Mesendoderm (in vitro differentiated cells): ENCODE measurements at regions not wholly inside any gene's neighbourhood (a gene's known extent, or its start where the extent isn't known, plus 50 kb on each side); places are given as distances from the start of the nearest gene placed in this dataset.
A peak's percentile ranks its signal among the peaks of the same experiment; 100 is the strongest.
"Not testable (repeated sequence)": the region's sequence is repeated elsewhere in the genome, so short reads cannot be mapped to it uniquely, and the experiment has no call there.

Source experiments
- DNase-seq: peaks from one replicate; pipeline ENCODE4 v3.0.0; 2013
- H2AK5ac ChIP-seq: 2 replicates; pipeline ENCODE4 v1.6.1; 2013; ENCODE audit warnings: low read length, inconsistent platforms
- H2BK120ac ChIP-seq: 2 replicates; pipeline ENCODE4 v1.6.1; 2013; ENCODE audit warnings: low read depth, mild to moderate bottlenecking, low read length, moderate library complexity, mixed read lengths
- H2BK15ac ChIP-seq: replicated peaks from 2 replicates; pipeline ENCODE4 v1.6.1; 2013; ENCODE audit warnings: low read depth, mild to moderate bottlenecking, moderate library complexity
- H2BK5ac ChIP-seq: 2 replicates; pipeline ENCODE4 v1.6.1; 2013; ENCODE audit warnings: low read length, inconsistent platforms
- H3K18ac ChIP-seq: 2 replicates; pipeline ENCODE4 v1.6.1; 2013; ENCODE audit warnings: mild to moderate bottlenecking, low read length, mixed read lengths
- H3K23ac ChIP-seq: one replicate; pipeline ENCODE4 v1.6.1; 2013; ENCODE audit warnings: low read length
- H3K27ac ChIP-seq: 2 replicates; pipeline ENCODE4 v1.5.1; 2013; ENCODE audit warnings: low read depth, mild to moderate bottlenecking, inconsistent platforms, low read length, moderate library complexity
- H3K27me3 ChIP-seq: 2 replicates; pipeline ENCODE4 v1.6.1; 2013; ENCODE audit warnings: low read length, control low read depth, mild to moderate bottlenecking, inconsistent platforms; ENCODE audit not compliant: insufficient read depth, poor library complexity
- H3K36me3 ChIP-seq: 2 replicates; pipeline ENCODE4 v1.6.1; 2013; ENCODE audit warnings: low read length, inconsistent platforms; ENCODE audit not compliant: control insufficient read depth, insufficient read depth
- H3K4ac ChIP-seq: one replicate; pipeline ENCODE4 v1.6.1; 2013; ENCODE audit warnings: low read depth, mild to moderate bottlenecking, low read length, moderate library complexity
- H3K4me1 ChIP-seq: 2 replicates; pipeline ENCODE4 v1.6.1; 2013; ENCODE audit warnings: low read depth, low read length, inconsistent platforms; ENCODE audit not compliant: control insufficient read depth
- H3K4me2 ChIP-seq: 2 replicates; pipeline ENCODE4 v1.6.1; 2013; ENCODE audit warnings: low read length
- H3K4me3 ChIP-seq: 2 replicates; pipeline ENCODE4 v1.5.1; 2013; ENCODE audit warnings: mild to moderate bottlenecking, low read length
- H3K56ac ChIP-seq: one replicate; pipeline ENCODE4 v1.6.1; 2013; ENCODE audit warnings: low read length
- H3K79me1 ChIP-seq: 2 replicates; pipeline ENCODE4 v1.6.1; 2013; ENCODE audit warnings: low read length, inconsistent platforms
- H3K79me2 ChIP-seq: 2 replicates; pipeline ENCODE4 v1.6.1; 2013; ENCODE audit warnings: mild to moderate bottlenecking, low read length; ENCODE audit not compliant: control insufficient read depth, insufficient read depth
- H3K9ac ChIP-seq: 2 replicates; pipeline ENCODE4 v1.6.1; 2013; ENCODE audit warnings: low read length, inconsistent platforms
- H4K5ac ChIP-seq: one replicate; pipeline ENCODE4 v1.6.1; 2013; ENCODE audit warnings: low read length
- H4K8ac ChIP-seq: one replicate; pipeline ENCODE4 v1.6.1; 2013; ENCODE audit warnings: low read depth, mild to moderate bottlenecking, control low read depth, low read length, moderate library complexity
- WGBS: extraction: QIAGEN DNeasy Blood & Tissue Kit; methylation state at CpG from one replicate; pipeline ENCODE4 v1.1.7; 2013; ENCODE audit warnings: low lambda C conversion rate, missing lambda C conversion rate; ENCODE audit not compliant: insufficient coverage; ENCODE audit errors: extremely low coverage; 5-methylcytosine and 5-hydroxymethylcytosine counted together

DNA sequence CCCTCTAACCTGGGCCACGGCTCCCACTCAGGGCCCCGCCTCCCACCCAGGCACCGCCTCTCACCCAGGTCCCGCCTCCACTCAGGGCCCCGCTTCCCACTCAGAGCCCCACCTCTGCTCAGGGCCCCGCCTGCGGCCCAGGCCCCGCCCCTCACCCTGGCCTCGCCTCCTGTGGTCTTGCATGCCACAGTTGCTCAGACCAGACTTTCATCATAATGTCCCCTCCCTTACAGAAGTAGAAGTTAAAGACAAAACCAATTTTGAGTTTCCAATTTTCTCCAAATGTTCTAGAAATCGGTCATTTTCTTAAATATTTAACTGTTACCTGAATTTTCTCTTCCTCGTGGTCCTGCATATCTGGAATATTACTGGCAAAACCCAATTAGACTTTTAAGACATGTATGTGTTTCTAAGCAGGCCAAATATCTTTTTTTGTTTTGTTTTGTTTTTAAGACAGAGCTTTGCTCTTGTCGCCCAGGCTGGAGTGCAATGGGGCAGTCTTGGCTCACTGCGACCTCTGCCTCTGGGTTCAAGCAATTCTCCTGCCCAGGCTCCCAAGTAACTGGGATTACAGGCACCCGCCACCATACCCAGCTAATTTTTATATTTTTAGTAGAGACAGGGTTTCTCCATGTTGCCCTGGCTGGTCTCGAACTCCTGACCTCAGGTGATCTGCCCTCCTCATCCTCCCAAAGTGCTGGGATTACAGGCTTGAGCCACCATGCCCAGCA, 102.8 kb downstream of the FAM53A start:
- H3K79me2 ChIP-seq, H3K4me1 ChIP-seq, H2BK5ac ChIP-seq, H3K18ac ChIP-seq, H2AK5ac ChIP-seq, H3K79me1 ChIP-seq, H3K23ac ChIP-seq, H4K8ac ChIP-seq, H2BK15ac ChIP-seq, H3K56ac ChIP-seq, H3K27me3 ChIP-seq, H3K4me2 ChIP-seq, H3K9ac ChIP-seq, H3K36me3 ChIP-seq, H2BK120ac ChIP-seq, H3K4ac ChIP-seq, H3K4me3 ChIP-seq, H3K27ac ChIP-seq, H4K5ac ChIP-seq: not testable (repeated sequence)
- DNase-seq, result peak; percentile 94
- WGBS, result no CpG with 5 or more reads among the region's 15 CpGs

DNA sequence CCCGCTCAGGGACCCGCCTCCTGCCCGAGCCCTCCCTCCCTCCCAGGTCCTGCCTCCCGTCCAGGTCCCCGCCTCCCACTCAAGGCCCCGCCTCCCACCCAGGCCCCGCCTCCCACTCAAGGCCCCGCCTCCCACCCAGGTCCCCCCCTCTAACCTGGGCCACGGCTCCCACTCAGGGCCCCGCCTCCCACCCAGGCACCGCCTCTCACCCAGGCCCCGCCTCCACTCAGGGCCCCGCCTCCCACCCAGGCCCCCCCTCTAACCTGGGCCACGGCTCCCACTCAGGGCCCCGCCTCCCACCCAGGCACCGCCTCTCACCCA, 103.5 kb downstream of the FAM53A start:
- not testable (repeated sequence) for H3K79me2 ChIP-seq, DNase-seq, H2BK120ac ChIP-seq, H3K18ac ChIP-seq, H2AK5ac ChIP-seq, H3K4me2 ChIP-seq, H3K4me1 ChIP-seq, H3K9ac ChIP-seq, H3K79me1 ChIP-seq, H3K27me3 ChIP-seq, H3K36me3 ChIP-seq, H2BK5ac ChIP-seq, H4K5ac ChIP-seq, H3K4me3 ChIP-seq, H3K27ac ChIP-seq, H3K4ac ChIP-seq, H2BK15ac ChIP-seq, H3K23ac ChIP-seq, H3K56ac ChIP-seq, H4K8ac ChIP-seq
- WGBS, result no CpG with 5 or more reads among the region's 16 CpGs

DNA sequence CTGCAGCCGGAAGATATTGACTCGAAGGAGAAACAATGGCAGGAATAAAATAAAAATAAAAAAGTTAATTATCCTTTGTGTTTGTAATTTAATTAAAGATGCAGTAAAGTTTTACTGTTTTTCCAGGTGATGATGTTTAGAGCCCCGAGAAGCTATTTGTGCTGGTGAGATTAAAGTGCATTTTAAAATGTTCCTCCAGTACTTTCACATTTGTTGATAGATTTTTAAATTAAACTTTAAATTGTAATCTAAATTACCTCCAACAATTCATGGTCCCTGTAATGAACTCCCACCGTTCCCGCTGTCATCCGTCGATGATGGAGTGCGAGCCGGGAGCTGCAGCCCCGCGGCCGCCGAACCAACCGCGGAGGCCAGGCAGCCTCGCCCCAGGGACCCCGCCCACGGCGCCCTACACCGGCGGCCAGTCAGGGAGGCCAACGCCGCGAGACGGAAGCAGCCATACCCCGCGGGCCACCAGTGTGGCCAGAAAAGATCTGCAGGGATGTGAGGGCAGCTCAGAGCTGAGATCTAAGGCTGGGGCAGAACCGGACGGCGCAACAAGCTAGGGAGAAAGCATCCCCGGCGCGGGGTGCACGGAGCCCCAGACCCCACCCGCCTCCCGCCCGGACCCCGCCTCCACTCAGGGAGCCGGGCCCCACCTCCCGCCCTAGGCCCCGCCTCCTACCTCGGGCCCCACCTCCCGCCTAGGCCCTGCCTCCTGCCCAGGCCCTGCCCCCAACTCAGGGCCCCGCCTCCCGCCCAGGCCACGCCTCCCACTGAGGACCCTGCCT, 104.0 kb downstream of the FAM53A start:
- Histone ChIP-seq H2BK5ac (no peak overlapping the region), H3K79me2 (no peaks in the 10 kb centered on the region), H4K8ac (no peak overlapping the region), H3K9ac (peak overlapping the region; percentile 67), H2BK120ac (no peak overlapping the region), H3K56ac (peak overlapping the region; percentile 90), H3K4me3 (peak overlapping the region; percentile 43), H3K18ac (no peak overlapping the region), H3K27ac (no peak overlapping the region), H3K27me3 (no peaks in the 10 kb centered on the region), H3K79me1 (no peaks in the 10 kb centered on the region), H2BK15ac (no peak overlapping the region), H3K4ac (no peak overlapping the region), H3K23ac (no peak overlapping the region), H2AK5ac (no peak overlapping the region), H3K36me3 (no peaks in the 10 kb centered on the region), H4K5ac (no peak overlapping the region), H3K4me2 (peak overlapping the region; percentile 70), H3K4me1 (peaks cover 3% of the 10 kb centered on the region)
- DNase-seq, result peak; percentile 94
- WGBS, result no CpG with 5 or more reads among the region's 46 CpGs

DNA sequence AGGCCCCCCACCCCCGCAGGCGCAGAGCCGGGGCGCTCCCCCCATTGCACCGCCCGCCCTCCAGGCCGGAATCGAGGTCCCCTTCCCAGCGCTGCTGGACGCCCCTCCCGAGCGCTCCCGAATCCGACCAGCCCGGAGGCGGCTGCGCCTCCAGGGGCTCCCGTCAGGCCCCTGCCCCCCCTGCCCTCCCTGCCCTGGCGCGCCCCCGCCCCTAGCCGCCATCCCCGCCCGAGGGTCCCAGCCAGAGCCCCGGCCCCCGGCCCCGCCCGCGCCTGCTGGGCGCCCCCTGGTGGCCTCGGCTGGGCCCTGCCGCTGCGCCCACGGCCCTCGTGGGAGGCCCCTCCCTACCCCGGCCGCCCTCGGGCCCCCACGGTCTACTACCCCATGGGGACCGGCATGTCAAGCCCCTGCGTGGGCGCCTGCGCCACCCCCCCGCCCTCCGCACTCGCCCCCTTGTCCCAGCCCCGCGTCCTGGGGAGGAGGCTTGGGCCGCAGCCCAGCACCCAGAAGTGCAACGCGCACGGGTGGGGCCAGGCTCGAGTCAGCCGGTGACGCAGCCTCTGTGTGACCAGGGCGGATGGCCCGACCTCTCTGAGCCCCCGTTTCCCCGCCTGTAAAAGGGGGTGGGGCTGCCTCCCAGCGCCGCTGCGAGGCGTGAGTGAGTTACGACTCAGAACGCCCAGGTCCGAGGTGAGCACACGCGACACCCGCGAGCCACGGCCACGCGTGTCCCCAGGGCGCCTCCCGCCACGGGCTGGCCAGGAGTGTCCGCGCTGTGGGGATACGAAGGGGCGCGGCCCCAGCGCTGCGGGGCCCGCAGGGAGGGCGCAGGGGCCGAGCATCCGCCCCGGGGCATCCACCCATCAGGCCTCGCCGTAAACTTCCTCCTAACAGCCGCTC, 104.9 kb downstream of the FAM53A start:
- peak; percentile 68 for DNase-seq
- H3K36me3 ChIP-seq, result no peaks in the 10 kb centered on the region
- H2AK5ac ChIP-seq, result no peak overlapping the region
- H3K27me3 ChIP-seq, result no peaks in the 10 kb centered on the region
- peak overlapping the region; percentile 76 for H3K56ac ChIP-seq
- H4K5ac ChIP-seq, result no peak overlapping the region
- H2BK120ac ChIP-seq, result no peak overlapping the region
- H2BK5ac ChIP-seq, result no peak overlapping the region
- H3K18ac ChIP-seq, result peak overlapping the region; percentile 77
- H4K8ac ChIP-seq, result no peak overlapping the region
- peak overlapping the region; percentile 70 for H3K4me2 ChIP-seq
- H3K4ac ChIP-seq, result no peak overlapping the region
- no peak overlapping the region for H3K4me3 ChIP-seq
- H3K4me1 ChIP-seq, result peaks cover 3% of the 10 kb centered on the region
- no peaks in the 10 kb centered on the region for H3K79me2 ChIP-seq
- no peak overlapping the region for H2BK15ac ChIP-seq
- H3K27ac ChIP-seq, result no peak overlapping the region
- H3K23ac ChIP-seq, result no peak overlapping the region
- no CpG with 5 or more reads among the region's 91 CpGs for WGBS
- no peaks in the 10 kb centered on the region for H3K79me1 ChIP-seq
- H3K9ac ChIP-seq, result peak overlapping the region; percentile 53

DNA sequence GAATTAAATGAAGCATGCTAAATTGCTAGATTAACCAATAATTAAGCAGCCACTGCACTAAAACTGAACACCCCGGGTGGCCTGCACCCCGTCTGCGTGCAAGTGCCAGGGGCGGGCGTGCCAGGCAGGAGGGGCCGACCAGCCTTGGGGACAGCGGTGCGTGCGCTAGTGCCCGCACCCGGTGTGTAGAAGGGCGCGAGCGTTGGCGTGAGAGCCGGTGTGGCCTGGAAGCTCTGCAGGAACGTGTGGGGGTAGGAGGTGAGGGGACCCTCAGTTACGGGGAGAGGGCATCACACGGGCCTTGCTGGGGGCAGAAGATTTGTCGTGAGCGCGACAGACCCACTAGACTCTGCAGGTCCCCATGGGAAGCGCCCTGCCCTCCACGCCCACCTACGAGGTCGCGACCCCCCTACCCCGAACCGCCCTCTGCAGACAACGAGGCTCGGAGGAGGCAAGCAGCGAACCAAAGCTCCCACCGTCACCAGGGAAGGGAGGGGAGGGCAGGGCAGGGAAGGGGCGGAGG, 105.8 kb downstream of the FAM53A start:
- H3K4me1 ChIP-seq, result peaks cover 3% of the 10 kb centered on the region
- WGBS, result no CpG with 5 or more reads among the region's 34 CpGs
- no peak overlapping the region for H2BK120ac ChIP-seq
- H3K79me2 ChIP-seq, result no peaks in the 10 kb centered on the region
- no peak overlapping the region for H2BK15ac ChIP-seq
- no peak overlapping the region for H3K4me3 ChIP-seq
- H3K56ac ChIP-seq, result peak overlapping the region; percentile 34
- no peaks in the 10 kb centered on the region for H3K79me1 ChIP-seq
- no peak overlapping the region for H3K23ac ChIP-seq
- H4K5ac ChIP-seq, result no peak overlapping the region
- H3K18ac ChIP-seq, result no peak overlapping the region
- no peak overlapping the region for H2BK5ac ChIP-seq
- H3K27ac ChIP-seq, result no peak overlapping the region
- H3K9ac ChIP-seq, result peak overlapping the region; percentile 35
- H3K36me3 ChIP-seq, result no peaks in the 10 kb centered on the region
- H3K27me3 ChIP-seq, result no peaks in the 10 kb centered on the region
- no peak overlapping the region for H3K4ac ChIP-seq
- peak; percentile 49 for DNase-seq
- no peak overlapping the region for H4K8ac ChIP-seq
- H2AK5ac ChIP-seq, result no peak overlapping the region
- H3K4me2 ChIP-seq, result no peak overlapping the region
